NCI-H226 (cell line): ENCODE measurements at regions not wholly inside any gene's neighbourhood (a gene's known extent, or its start where the extent isn't known, plus 50 kb on each side); places are given as distances from the start of the nearest gene placed in this dataset.

Experiments
- DNase-seq: peaks from one replicate; pipeline ENCODE4 v3.0.0-alpha.2; 2015

DNA sequence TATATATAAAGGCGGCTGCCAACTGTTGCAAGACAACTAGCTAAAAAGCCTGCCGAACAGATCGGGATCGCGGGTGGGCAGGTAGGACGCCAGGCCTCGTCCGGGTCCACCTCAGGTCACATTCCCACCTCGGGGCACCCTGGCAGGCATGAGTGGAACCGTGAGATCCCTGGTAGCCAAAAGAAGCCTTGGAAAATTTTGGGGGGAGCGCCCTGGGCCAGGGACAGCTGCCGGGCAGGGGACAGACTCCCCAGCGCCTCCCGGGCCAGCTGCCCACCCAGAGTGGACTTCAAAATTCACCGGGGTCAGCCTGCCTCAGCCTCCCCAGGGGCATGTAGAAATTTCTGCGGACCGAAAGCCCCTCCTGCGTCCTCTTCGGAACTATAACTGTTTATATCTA lies 760.9 kb downstream of the KCNJ18 start:
- DNase-seq: no peak

DNA sequence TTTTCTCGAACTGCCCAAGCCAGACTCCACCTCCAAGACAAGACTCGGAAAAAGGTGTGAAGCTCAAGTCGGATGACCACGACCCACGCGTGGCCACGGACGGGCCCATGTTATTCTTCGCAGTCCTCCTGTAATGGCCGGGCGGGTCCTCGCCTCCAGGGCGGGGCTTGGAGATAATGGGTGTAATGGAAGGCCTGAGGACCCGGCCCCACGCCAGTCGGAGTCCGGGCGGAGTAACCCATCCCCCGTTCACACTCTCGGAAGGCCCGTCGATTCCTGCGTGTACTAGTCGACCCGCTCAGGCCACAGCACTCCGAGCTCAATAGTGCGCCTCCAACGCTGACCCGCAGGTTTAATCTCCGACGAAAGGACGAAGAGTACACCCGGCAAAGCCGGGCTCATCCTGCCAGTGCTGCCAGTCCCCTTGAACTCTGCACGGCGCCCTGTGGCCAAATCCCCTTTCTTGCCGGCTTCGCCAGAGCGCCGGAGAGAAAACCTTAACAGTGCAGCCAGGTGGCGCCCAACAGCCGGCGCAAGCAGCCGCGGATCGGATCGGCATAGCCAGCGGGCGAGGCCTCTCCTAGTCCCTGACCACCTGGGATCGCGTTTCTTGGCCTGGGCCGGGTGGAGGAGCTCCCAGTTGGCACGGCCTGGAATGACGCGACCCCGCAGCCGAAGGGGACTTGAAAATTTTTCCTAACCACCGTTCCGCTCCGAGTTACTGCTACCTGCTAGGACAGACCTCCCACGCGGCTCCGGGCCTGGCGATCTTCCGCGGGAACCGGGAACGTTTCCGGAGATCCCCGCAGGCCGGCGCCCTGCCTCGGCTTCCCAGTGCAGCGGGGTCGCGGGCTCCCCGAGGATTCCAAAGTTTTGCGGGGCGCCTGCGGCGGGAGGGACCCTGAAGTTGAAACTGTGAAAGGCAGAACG lies 762.0 kb downstream of the KCNJ18 start:
- no peak for DNase-seq

DNA sequence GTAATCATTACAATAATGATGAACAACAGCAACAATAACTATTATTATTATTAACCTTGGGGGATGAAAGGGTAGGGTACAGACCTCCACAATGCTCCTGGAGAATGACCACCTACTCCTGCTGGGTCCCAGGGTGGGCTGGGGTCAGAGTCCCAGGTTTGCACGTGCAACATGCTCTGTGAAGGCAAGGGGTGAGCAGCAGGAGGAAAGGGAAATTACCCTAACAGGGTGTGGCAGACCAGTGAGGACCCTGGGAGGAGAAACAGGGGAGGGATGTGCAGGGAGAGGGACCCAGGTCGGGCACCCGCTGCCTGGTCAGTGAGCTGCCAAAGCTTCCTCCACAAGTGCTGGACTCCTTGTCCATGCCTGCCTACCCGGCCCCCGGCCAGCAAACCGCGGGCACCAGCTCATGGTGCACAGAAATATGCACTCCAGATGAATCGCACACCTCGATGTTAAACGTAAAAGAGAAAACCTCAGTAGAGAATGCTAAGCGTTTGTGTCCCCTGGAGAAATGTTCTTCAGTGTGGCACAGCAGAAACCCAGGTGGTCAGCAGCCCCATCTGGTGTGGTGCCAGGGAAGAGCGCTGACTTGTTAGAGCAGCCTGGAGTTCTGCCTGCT lies 767.1 kb downstream of the KCNJ18 start:
- DNase-seq: no peak

DNA sequence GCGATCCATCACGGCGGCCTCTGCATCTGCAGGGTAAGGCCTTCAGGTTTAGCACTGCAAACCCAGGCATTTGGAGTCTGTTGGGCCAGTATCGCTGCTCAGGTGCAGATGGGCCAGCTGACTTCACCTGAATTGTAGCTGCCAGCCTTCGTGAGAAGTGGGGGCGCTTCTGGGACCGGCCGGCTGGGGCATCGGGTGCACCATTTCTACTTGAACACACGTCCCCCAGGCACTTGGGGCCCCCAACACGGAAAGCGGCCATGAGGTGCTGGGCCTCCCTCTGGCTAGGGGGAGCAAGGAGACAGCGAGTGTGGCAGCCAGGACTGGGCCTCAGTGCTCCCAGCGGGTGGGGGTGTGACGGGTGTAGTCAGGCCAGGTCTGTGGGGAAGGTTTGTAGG lies 767.6 kb downstream of the KCNJ18 start:
- no peak for DNase-seq

DNA sequence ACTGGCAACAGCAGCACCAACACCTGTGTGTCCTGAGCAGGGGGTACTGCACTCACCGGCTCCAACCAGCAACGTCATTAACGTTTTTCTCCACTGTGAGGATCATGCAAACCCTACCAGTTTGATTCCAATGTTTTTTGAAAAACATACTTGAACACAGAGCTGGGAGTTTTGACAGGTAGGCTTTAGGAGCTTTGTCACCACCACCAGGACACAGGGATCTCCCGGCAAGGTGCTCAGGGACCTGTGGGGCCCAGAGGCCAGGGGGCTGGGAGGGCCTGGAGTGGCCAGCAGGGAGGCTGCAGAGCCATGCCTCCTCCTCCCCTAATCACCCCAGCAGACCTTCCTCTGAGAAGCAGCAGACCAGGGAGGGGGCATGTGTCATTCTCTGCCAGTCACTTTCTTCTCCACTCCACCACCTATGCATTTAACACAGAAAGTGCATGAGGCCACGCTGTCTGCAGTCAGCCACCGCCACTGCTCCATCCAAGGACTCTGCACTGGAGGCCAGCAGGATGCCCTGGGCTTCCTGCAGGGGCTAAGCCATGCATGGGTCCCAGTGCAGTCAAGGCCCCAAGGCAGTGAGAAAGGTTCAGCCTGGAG lies 768.2 kb downstream of the KCNJ18 start:
- DNase-seq: no peak

DNA sequence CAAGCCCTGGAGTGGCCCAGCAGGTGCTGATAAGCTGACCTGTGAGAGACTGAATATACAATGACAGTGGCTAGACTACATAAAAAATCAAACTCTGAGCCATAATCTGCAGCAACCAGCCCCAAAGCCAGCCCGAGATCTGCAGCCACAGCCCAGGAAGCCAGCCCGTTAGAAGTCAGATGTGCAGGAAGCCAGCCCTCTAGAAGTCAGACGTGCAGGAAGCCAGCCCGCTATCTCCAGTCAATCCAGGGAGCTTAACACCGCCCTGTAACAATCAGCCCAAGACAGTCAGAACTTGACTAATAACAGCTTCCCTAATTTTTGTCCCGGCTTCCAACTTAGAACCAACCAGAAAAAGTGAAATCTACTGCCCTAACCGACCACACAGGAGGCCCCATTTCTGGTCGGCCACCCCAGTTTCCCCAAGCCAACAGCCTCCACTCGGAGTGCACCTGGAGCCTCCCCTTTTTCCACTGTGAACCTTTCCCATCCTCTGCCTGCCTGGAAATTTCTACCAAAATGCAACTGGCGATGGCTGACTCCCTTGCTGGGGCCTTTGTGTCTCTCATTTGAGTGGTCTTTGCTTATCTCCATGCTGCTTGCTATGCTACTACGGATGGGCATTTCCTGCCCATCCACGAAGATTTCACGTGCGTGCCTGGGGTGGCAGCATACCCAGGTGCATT lies 769.3 kb downstream of the KCNJ18 start:
- no peak for DNase-seq

DNA sequence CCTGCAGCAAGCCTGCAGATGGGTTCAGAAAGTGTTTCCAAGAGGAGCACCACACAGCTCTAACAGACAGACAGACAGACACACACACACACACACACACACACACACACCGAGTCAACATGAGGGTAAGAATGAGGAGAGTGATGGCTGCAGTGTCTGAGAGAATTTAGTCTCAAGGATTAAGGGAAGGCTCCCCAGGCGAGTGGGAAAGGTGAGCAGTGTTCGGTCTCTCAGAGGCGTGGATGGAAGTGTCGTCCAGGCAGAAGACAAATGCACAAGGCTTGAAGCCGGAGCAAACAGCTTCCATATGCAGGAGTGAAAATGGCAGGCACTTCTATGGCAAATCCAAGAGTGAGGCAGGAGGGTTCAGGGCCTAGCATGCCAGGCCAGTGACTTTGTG lies 770.1 kb downstream of the KCNJ18 start:
- no peak for DNase-seq

DNA sequence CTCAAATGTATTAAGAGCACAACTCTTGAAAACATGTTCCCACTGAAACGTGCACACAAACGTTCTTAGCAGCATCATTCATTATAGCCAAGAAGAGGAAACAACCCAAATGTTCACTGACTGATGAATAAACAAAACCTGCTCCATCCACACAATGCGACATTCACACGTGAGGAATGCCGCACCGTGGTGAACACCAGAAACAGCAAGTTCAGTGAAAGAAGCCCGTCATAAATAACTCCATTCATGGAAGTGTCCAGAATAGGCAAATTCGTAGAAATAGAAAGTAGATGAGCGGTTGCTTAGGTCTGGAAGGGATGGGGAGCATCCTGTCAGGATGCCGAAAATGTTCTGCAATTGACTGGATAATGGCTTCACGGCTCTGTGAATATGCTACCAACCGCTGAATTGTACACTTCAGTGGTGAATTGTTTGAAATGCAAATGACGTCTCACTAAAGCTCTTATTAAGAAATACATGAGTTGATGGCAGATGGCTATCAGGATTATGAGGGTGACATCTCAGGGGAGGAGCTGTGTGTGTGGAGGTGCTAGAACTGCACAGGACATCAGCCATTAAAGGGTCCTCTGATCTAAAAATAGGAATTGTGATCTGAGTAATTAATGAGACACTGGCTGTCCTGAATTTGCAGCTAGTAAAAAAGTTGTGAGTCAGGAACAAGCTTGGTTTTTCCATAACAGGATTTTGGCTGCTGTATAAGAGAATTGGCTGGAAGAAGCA lies 771.0 kb downstream of the KCNJ18 start:
- no peak for DNase-seq

DNA sequence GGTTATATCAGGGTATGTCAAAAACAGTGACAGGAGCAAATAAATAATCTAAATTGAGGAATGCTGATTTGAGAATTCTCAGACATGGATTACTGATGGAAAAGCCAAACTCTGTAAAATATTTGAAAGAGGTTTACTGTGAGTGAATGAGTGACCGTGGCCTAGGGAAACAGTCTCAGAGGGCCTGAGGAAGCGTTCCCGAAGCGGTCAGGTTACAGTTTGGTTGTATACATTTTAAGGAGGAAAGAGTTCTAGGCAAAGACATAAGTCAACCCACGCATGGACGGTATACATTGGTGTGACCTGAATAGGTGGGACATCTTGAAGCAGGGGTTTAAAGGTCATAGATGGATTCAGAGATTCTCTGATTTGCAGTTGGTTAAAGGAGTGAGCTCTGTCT lies 771.7 kb downstream of the KCNJ18 start:
- no peak for DNase-seq

DNA sequence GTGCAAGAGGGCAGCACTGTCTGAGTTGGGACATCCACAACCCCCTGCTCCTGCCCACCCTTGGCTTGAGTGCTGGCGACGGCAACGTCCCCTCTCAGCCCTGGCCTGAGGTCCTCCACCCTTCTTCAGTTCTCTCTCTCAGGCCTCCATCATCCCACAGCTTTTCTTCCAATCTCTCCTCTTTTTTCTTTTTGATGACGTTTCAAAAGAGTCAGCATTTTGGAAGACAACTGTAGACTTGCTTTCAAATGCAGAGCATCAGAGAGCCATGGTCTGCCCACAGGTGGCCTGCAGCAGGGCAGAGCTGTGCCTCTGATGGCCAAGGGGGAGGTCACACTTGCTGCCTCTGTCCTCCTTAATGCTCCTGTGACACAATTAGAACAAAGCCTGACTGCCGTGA lies 775.4 kb downstream of the KCNJ18 start:
- DNase-seq: no peak

DNA sequence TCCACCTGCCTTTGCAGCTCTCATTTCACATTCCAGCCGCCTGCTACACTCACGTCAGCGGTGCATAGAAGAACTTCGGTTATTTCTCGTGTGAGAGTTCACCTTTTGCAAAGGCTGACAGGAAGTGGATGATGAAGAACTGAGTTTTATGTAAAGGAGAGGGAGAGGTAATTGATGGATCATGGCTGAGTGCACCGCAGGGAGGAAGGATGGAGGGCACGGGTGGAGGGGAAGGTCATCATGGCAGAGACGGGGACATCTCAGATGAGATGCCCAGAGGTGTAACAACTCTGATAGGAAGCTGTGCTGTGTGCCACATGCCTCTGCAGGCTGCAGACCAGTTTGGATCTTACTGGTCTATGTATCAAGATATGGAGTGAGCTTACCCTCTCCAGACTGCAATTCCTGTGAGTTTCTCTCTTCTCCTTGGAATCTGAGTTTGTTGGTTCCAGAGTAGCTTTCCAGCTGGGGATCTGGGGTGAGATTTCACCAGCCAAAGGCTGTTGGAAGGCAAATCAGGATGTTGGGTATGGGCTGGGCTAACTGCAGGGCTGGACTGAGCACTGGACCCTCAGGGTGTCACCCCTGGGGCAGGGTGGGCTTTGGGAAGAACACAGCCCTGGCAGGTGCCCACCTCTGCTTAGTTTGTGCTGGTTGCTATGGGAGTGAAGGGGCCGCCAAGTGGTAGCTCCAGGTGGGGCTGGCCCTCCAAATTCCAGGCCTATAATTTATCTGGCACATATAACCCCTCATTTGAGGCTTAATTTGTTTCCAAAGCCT lies 777.0 kb downstream of the KCNJ18 start:
- DNase-seq: no peak

DNA sequence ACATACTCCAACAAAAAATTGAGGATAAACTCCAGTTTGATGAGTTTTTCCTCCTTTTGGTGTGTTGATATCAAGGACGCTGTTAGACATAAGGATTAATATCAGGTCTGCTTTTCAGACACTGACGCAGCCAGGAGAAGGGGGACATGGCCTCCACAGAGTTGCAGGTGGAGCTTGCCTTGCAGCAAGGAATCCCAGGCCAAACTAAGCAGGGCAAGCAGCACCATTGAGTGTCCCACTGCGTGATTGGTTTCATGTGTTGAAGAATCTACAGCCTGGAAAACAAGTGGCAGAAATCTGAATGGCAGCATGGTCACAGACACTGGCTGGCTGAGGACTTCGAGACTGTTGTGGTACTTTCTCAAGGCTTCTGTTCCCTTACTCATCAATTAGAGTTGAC lies 777.6 kb downstream of the KCNJ18 start:
- DNase-seq: no peak

DNA sequence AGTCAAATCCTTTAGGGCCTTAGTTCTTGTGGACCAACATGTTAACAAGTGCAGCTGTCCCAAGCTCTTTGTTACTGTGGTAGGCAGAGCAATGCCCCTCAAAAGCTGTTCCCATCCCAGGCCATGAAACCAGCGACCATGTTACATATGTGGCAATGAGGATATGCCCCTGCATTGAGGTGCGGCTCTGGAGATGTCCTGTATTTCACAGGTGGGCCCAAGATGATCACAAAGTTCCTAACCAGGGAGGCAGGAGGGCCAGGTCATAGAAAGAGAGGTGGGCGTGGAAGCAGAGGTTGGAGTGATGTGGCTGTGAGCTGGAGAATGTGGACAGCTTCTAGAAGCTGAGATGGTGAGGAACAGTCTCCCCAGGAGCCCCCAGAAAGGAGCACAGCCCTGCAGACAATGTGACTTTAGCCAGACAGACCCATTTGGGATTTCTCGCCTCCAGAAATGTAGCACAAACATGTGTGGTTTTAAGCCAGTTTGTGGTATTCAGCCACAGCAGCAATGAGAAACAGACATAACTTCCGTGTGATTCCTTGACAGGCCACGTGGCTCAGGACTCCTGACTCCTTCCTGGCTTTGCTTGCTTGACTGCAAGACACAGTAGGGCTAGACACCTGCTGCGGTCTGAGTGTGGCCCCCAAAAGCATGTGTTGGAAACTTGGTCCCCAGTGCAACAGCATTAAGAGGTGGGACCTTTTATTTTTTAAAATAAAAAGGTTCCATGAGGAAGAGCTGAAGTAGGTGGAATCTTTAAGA lies 778.3 kb downstream of the KCNJ18 start:
- no peak for DNase-seq

DNA sequence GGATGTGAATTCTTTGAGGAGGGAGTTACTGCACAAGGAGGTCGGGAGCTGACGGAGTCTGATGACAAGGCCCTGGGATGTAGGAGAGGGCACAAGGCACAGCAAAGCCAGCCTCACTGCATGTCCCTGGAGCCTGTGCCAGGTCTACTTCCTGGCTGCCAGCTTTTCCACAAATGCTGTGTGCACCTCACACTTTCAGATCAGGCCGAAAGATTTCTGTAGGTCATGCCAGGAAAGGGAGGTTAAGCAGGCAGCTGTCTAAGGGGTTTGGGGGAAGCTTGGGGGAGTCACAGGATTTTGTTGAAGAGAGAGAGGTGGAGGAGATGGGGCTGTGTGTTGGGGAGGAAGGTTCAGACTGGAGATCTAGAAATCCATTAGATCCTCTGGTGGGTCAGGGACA lies 792.5 kb downstream of the KCNJ18 start:
- DNase-seq: no peak

DNA sequence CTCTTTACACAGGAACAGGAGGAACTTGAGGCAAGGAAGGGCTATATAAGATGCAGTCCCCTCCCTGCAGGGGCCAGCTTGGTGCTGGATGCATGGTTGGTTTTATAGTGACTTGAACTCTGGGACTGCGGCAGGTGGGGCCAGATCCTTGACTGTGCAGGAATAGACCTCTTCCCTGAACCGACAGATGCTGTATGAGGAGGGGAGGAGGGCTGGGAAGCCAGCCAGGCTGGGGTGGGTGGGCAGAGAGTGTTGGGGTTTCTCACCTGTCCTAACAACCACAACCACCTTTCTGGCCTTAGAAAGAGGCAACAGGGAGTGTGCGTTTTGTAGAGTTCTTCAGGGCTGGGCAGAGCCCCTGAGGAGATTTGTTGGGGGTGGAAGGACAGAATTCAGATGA lies 798.1 kb downstream of the KCNJ18 start:
- no peak for DNase-seq

DNA sequence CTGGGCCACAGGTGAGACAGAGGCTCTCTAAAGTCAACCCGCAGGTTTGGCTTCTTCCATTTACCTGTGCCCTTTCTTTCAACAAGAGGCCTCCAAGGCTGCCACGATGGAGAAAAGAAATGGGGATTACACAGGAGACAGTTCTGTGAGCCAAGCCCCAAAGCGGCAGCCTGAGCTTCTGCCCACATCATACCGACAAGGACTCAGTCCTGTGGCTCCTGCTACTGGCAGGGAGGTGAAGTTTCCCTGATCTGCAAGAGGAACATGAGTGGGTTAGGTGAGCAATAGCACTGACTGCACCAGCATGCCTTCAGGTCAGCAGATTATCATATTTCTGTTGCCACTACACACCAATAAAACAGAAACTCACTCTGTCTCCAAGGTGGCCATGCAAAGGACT lies 800.0 kb downstream of the KCNJ18 start:
- no peak for DNase-seq

DNA sequence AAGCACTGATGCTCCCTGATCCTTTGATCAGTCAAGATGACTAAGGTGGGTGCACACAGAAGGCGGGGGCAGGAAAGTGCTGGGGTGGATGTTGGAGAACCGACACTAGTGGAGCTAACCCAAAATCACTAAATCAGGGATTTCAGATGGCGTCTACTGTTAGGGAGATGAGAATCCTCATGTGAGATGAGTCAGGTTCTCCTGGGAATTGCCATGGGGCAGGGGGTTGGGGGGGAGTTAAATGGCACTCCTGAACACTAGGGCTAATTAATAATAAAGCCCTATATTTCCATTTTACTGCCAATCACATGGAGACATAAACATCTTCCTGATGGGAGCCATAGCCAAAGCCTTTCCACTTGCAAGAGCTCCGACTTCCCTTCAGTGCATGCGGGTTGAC lies 804.1 kb downstream of the KCNJ18 start:
- no peak for DNase-seq

DNA sequence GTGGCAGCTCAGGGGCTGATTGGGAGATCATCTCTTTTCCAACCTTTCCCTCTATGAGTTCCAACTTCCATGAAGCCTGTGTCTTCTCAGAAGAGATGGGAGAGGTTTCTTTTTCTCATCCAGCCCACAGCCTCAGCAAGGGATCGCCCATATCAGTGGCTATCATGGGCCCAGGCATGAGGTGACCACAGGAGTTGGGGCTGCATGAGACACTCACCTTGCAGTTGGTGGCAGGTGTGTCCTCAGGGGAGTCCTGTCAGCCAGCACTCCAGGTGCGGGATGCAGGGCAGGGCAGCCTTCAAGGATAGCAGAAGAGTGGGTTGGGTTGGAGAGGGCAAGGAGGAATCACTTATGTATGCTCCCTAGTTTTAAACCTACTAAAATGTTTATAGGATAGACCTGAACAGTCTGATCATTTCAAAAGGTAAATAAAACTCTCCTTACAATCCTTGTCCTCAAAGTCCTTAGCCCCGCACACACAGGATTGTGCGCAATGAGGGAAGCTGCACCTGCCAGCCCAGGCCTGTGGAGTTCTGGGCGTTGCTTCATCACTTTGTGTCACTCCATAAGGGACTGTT lies 811.1 kb downstream of the KCNJ18 start:
- no peak for DNase-seq

DNA sequence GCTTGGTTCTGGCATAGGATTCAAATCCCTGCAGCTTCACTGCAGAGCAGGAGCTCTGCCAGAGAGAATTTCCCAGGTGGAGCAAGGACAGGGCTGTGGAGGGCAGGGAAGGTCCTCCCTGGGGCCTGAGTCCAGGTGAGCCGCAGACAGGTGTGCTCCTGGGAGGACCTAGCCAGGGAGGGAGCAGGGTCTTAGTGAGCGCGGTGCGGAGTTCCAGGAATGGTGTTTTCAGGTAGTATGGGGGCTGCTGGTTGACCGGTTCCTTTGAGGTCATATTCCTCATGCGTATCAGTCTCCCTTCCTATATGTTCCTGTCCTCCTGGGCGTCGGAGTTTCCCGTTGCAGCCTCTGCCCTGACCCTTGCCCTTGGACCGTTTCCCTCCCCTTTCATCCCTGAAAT lies 813.3 kb downstream of the KCNJ18 start:
- DNase-seq: no peak

DNA sequence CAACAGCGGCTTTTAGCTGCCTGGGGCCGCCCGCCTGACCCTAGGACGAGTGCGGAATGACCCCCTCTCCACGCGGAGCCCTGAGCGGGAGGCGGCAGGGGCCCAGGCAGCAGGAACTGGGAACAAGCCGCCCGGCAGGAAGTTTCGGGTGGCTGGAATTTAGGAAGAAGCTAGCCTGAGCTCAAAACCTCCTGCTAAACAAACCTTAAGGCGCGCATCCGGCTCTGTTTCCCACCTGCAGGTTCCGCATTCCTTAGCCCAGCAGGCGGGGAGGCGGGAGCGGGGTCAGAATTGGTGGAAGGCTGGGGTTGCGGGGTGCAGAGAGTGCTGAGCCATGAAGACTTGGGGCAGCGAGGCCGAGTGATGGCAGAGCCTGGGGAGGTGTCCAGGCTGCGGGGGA lies 813.9 kb downstream of the KCNJ18 start:
- DNase-seq: no peak

DNA sequence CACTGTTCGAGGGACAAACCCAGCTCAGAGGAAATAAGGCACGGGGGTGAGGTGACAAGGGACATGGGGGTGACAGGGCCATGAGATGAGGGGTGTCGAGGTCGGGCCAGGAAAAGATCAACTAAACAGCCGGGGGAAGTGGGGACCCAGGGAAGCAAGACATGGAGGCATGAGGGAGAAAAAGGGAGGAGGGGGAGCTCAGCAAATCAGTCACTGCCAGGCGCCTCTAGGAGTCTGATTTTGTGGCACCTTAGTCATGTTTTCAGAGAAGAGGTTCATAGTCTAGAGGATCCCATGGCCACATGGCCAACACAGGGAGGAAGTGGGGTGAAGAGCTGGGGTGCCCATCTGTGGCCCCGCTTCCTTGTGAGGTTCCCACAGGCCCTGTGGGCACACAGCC lies 814.5 kb downstream of the KCNJ18 start:
- no peak for DNase-seq
